Neural progenitor cell (in vitro differentiated cells): ENCODE measurements at regions not wholly inside any gene's neighbourhood (a gene's known extent, or its start where the extent isn't known, plus 50 kb on each side); places are given as distances from the start of the nearest gene placed in this dataset.

Experiments
- EZH2 ChIP-seq: fragments of 200-600 bp; sonication (generic); IDR thresholded peaks from 2 replicates; pipeline ENCODE4 v1.6.1; 2017; ENCODE audit warnings: antibody characterized with exemption, mild to moderate bottlenecking, moderate library complexity
- TF ChIP-seq, protein P1 (sequence below): fragments of 200-600 bp; sonication (generic); IDR thresholded peaks from 2 replicates; pipeline ENCODE4 v1.5.1; 2017; ENCODE audit warnings: antibody characterized with exemption, mild to moderate bottlenecking

DNA sequence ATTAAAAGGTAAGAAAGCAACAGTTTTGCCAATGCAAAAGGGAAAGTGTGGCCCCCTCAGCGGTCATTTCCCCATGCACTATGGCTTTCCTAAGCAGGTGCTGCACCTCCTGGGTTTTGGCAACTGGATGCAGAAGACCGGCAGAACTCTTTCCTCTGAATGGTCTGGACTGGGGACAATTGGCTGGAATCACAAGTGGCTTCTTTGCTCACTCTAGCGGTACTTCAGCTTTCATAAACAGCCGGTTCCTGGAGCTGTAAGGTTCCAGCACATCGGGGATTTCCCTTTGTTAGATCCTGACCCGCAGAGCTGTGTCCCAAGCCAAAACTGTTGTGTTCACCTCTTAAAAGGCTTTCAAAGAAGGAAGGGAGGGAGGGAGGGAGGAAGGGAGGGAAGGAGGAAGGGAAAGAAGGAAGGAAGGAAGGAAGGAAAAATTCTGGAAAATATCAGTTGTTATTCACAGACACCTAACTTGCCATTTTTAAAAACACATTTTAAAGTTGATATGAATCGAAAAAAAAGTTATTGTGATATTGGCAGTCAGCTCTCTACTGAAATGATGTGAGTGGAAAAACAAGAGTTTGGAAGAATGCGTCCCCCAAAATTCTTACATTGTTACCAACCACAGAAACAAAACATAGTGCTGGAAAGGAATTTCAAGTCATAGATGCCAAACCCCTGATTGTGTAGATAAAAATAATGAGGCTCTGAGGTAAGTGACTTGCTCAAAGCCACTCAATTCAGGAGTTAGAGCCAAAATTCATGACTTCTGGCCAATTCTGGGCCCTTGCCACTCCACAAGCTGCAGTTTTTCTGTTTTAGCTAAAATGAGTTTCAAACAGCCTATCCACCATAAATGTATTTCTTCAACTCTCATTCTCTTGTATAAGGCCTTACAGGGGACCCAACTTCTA, 220.6 kb upstream of the HMGA2 start:
- no peak for TF ChIP-seq EZH2
- TF ChIP-seq, protein P1, sequence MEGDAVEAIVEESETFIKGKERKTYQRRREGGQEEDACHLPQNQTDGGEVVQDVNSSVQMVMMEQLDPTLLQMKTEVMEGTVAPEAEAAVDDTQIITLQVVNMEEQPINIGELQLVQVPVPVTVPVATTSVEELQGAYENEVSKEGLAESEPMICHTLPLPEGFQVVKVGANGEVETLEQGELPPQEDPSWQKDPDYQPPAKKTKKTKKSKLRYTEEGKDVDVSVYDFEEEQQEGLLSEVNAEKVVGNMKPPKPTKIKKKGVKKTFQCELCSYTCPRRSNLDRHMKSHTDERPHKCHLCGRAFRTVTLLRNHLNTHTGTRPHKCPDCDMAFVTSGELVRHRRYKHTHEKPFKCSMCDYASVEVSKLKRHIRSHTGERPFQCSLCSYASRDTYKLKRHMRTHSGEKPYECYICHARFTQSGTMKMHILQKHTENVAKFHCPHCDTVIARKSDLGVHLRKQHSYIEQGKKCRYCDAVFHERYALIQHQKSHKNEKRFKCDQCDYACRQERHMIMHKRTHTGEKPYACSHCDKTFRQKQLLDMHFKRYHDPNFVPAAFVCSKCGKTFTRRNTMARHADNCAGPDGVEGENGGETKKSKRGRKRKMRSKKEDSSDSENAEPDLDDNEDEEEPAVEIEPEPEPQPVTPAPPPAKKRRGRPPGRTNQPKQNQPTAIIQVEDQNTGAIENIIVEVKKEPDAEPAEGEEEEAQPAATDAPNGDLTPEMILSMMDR, result no peak
